GM21529 (cell line): ENCODE measurements at regions not wholly inside any gene's neighbourhood (a gene's known extent, or its start where the extent isn't known, plus 50 kb on each side); places are given as distances from the start of the nearest gene placed in this dataset.

ENCODE experiments used
- ATAC-seq: cut with Tn5 transposase; IDR thresholded peaks from one replicate; pipeline ENCODE4 v1.9.1; 2021; ENCODE audit not compliant: unreplicated experiment

DNA sequence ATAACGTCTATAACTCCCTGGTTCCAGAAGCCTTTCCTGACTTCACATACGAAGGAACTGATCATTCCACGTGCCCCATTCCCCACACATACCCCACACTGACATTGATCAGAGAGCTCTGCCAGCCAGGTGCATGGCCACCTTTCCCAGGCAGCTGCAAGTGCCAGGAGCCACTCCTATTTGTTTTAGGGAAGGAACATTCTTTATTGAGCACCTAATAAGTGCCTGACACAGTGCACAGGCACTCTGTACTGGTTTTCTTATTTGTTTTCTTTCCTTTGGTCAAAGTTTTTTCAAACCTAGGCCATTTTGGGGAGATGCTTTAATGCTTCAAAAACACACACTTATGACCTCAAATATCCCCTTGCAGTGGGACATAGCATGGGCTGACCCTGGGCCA lies 50.0 kb downstream of the PITPNM2 start:
- no peak for ATAC-seq

DNA sequence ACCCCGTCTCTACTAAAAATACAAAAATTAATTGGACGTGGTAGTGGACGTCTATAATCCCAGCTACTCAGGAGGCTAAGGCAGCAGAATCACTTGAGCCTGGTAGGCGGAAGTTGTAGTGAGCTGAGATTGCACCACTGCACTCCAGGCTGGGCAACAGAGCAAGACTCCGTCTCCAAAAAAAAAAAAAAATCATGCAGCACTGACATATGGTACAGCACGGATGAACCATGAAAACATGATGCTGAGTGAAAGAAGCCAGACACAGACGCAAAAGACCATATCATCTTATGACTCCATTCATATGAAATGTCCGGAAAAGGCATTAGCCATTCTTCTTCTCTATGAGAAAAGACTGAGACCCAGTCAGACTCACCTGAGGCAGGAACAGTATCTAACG lies 50.4 kb downstream of the PITPNM2 start:
- no peak for ATAC-seq

DNA sequence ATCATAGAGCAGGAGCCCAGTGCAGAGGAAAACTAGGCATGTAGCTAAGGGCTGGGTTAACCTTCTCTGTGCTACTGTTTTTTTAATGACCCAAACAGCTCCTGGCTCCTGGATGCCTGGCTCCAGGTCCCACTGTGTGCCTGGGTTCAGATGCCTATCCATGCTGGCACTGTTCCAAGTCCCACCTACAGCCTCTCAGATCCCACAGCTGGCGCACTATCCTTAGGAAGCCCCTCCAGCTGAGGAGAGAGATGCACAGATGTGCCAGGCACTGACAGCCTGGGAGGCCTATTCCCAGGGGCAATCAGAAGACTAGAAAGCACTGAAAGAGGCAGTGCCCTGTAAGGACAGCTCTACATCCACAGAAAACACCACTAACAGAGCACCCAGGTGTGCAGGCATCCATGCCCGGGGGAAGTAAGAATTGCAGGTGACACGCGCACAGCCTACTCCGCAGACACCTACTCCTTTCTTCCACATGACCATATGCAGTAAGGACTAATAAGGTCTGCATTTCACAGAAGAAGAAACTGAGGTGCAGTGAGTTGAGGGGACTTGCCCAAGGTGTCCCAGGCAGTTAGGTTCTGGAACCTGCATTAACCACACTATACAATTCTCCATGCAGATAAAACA lies 51.2 kb downstream of the PITPNM2 start:
- no peak for ATAC-seq

DNA sequence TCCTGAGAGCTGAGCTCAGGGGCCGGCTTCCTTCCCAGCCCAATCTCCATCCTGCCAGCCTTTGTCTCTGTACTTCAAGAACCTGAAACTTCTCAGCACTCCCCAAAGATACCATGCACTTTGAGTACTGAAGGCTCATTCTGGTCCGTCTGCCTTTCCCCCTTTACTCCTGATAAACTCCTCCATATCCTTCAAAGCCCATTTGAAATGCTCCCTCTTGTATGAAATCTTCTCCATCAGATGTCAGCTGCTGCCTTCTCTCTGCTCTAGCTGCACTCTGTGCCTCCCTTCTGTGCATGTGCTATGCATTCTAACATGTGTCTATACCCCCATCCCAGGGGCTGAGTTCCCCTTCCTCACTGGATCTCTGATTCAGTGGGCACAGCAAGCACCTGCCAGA lies 52.1 kb downstream of the PITPNM2 start:
- ATAC-seq = no peak

DNA sequence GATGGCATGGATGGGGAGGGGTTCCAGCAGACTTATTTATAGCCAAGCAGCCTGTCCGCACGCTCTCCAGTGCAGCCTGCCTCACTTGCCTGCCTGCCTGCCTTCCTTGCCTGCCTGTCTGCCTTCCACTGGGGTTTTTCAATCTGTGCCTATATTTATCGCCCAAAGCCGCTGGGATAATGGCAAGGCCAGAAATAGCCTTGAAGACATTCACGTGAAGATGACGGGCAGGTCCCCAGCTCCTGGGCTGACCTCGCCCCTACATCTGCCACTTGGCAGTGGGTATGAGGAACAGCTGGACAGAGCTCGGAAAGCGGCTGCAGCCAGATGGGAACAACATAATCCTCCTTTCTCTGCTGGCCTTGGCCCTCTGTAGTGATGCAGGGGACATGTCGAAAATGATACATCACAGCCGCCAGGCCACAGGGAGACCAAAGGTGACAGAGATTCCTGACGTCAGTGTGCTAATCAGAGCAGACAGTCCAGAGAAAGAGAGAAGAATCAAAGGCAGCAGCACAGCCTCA lies 53.3 kb downstream of the PITPNM2 start:
- no peak for ATAC-seq

DNA sequence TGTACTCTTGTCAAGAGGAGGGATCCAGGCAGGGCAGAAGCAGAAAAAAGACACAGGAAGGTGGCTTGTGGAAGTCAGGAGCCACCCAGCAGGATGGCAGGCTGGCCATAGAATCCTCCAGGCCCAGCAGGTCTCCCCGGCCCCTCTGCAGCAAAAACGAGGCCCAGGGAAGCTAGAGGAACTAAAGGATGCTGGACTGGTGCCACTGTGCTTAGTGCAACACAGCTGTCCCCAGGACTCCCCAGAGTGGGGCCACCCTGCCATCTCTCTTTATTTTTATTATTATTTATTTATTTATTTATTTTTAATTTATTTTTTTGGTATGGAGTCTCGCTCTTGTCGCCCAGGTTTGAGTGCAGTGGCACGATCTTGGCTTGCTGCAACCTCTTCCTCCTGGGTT lies 54.1 kb downstream of the PITPNM2 start:
- ATAC-seq = no peak

DNA sequence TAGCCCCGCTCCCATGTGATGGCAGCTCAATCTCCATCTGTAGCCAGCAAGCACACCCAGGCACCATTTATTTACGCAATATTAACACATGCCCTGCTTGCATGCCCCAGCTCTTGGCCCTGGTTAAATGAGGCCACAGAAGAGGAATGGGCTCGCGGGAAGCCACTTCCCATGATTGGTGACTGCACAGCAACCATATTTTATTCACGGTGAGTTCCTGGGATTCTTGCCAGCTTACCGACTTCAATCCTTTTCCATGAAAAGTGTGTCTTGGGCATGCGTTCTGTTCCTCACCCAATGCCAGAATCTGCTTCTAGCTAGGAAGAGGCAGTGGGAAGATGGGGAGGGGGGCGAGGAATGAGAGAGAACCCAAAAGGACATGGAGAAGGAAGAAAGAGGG lies 54.7 kb downstream of the PITPNM2 start:
- ATAC-seq = no peak

DNA sequence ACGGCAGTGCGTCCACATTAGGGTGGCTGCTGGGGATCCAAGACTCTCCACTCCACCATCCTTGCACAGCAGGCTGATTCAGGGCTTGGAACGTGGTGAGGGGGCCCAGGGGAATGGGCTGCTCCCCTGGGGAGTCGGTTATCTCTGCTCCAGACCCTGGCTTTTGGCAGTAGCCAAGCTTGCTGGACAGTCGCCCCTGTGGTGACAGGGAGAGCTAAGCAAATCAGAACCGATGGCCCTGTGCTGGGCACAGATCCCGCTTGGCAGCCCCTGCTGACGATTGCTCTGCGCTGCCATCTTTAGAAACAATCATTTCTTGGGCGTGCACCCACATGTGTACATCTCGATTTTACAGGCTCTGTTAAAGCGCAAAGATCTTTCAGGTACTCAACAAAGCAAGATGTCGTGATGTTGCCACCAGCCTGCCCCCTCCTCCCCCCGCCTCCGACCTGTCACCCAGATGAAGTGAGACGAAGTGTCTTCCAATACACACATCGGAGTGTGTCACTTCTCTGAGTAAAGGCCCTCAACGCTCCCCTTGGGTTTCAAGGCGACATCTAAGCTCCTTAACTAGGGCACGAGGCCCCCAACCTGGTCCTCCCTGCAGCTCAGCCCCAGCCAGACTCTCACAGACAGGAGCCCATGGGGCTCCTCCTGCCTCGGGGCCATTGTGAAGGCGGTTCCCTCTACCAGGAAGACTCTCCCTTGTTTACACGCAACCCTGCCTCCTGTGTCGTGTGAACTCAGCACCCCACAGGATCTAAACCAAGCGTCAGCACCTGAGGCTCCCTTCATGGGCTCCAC lies 55.6 kb downstream of the PITPNM2 start:
- ATAC-seq = no peak

DNA sequence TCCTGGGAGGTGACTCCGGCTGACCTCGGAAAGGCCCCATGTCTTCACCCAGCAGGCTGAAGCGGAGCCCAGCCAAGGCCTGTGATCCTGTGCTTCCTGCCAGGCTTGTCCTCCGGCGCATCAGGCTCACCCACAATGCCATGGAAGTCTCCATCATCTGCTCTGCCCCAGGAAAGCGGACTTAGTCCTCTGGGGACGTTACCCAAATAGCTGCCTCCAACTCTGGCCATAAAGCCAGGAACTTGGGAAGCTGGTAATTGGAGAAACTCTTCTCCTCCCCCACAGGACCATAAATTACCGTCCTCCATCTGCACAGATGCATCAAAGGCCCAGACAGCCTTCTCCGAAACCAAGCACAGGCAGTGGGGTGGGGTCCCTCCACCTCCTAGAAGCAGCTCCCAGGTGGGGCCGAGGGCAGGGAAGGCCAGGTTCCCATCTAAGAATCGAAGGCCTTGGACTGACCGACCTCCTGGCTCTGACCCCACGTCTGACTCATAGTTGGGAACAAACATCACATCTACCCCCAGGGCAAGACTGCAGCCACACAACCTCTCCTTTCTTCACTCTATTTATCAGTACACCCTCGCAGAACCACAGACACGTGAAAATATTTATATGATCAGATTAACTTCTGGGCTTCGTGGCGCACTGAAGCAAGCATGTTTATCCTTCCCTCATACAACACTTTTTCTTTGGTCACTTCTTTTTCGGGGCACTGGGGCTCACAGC lies 56.4 kb downstream of the PITPNM2 start:
- ATAC-seq = no peak

DNA sequence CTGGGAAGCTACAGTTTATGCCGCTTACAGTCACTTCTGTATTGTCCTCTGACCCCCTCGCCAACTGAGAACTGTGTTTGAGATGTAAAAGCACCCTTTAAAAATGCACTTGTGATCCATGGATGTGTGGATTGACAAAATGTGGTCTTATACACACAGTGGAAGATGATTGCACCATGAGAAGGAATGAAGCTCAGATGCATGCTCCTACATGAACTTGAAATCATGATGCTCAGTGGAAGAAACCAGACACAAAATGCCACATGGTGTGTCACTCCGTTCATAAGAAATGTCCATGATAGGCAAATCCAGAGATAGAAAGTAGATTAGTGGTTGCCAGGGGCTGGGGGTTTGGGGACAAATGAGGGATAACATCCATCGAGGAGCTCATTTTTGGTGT lies 58.0 kb downstream of the PITPNM2 start:
- no peak for ATAC-seq

DNA sequence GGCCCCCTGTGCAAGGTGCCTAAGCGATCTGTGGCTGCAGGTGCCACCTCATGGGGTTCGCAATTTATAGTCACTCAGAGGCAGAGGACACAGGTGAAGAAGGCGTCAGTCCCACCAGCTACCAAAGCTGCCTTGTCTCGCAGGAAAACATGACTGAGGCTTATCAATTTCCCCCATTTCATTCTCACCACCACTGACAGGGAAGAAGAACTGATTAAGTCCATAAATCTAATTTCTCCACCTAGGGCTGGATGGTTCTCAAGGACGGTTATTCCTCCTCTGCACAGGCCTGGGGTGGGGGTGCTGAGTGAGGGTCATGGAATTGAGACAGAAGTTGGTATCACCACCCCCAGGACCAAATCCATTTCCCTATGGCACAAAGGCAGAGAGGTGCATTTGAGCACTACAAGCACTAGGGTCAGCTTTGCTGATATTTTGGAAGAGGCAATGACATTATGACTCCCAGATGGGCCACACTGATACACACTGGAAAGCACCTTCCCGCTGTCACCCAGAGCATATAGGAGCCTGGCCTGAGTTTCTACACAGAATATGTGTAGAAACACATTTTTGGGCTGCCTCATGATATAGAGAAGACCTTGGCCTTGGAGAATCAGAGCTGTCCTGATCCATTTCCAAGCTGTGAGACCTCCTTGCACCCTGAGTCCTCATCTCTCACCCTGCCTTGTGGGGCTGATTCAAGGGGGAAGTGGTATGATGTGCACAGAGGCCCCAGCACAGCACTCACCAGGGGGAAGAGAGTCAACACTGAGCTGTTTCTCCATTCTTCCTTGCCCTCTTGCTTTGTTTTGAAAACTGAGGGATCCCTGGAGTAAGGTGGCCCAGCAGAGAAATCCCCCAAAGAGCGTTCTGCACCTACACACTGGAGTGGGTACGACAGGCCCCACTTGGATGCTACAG lies 59.4 kb downstream of the PITPNM2 start:
- ATAC-seq = no peak

DNA sequence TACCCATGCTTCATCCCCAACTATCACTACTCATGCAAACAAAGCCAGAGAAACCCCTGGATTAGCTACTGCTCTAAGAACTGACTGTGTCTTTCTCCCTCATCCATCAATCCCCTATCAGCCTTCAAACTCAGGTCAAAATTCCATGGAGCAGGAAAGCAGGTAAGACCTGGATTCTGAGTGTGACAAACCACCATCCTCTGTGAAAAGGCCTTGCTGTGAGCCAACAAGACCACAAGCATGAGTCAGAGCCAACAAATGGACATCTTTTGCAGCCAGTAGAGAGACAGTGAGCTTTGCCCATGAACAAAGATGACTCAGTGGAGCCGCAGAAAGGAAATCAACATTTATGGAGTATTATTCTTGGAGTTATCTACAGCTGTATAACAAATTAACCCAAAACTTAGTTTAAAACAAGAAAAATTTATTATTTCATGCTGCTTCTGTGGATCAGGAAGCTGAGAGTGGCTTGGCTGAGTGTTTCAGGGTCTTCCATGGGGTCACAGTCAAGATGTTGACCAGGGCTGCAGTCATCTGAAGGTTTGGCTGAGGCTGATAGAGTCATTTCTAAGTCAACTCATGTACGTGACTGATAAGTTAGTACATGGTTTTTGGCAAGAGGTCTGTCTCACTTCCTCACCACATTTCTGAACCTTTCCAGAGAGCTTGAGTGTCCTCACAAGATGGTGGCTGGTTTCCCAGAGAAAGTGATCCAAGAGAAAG lies 61.1 kb downstream of the PITPNM2 start:
- ATAC-seq = no peak

DNA sequence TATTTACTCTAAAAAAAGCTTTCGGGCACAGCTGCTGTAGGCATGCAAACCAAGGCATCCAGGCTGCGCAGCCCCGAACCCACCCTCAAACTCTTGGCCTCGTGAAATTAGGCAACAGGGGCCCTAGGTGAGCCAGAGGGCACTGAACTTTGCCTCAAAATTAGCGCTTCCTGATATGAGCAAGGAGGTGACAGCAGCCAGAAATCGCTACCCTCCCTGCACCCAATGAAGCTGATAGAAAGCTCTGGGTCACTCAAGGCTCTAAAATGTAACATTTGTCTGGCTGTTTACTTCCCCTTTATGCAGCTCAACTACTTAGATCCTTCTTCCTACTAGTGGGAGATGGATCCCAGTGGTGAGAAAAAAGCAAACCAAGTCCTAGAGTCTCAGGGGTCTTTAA lies 61.8 kb downstream of the PITPNM2 start:
- no peak for ATAC-seq

DNA sequence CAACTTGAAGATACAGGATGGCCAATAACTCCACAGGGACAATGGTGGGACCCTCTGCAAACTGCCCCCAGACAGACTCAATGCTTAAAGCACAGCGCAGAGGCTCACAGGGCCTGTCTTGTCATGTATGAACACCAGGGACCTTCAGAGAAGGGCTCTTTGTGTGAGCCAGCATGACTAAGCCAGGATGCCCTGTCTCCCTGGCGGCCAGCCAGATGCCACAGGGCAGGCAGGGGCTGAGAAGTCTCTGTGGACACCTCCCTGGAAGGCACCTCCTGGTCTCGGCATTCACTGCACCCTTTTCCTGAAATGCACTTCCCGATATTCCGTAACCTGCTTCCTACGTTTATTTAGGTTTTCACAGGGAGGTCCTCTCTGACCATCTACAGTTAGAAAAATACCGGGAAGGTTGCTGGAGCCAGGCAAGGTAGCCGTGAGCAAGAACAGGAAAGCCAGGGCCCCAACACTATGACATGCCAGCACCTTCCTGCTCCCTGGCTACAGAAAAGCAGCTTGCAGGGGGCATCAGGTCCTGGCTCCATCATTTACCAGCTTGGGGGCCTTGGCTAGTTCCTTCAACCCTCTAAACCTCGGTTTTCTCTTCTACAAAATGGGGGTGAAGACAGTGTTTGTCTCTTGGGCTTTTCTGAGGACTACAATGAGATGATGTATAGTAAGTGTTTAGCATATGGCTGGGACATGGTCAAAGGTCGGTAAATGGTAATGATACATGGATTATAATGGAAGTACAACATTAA lies 65.0 kb downstream of the PITPNM2 start:
- no peak for ATAC-seq

DNA sequence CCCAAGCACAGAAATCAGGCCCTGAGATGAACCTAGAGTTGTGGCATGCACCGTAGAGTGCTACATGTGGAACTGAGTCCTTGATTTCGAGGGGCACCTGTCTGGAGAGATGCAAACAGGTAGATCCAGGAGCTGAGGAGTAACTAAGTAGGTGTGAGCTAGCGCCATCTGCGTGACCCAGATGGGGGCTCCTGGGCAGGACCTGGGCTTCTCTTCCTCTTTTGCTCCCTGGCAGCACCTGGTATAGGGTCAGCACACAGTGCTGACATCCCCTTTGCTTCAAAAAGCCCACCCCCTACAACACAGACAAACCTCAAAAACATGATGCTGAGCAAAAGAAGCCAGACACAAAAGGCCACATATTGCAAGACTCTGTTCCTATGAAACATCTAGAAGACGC lies 65.8 kb downstream of the PITPNM2 start:
- no peak for ATAC-seq

DNA sequence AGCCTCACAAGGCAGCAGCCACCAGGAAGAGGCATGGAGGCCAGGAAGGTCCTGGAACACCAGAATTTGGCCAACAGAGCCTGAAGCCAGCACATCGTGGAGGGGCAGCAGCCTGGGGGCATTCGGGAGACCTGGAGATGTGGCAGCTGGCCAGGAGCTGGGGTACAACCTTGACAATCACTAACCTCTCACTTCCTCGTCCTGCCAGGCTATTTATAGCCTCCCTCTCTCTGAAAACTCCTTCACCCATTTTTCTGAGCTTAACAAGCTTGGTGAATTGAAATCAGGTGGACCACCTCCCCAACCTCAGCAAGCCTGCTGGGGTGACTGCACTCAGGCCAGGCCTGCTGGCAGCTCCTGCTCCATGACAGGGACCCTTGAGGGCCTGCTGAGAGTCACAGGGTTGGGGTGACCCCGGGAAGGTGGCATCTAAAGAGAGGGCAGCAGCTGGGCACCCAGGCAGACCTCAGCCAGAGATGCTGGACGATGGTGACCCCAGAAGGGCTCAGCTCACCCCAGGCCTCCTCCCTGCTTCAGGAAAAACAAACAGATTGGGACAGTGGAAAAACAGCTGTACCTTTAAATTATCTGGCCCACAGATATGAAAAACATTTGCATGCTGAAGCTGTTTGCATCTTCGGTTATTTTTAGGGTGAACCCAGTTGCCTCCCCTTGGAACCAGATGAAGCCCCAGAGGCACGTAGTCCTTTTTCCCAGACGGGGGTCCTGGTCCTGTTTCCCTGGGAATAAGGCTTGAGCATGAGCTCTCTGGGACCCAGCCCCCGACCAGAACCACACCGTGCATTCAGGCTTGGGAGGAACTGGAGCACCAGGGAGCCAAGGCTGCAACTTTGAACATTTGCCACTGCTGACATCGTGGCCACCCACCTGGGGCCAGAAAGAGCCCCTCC lies 67.0 kb downstream of the PITPNM2 start:
- no peak for ATAC-seq

DNA sequence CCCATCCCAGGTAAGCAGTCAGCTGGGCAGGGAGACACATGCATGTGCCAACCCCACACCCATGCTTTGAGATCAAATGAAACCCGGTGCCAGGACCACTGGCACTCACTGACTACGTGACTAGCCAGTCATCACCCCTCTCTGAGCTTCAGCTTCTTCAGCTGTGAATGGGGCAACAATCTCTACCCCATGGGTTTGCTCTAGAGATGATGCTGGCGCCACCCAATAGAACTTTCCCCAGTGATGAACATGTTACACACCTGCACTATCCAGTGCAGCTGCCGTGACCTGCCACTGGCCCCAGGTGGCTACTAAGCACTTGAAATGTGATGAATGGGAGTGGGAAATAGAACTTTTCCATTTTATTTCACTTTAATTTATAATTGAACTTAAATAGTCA lies 70.3 kb downstream of the PITPNM2 start:
- no peak for ATAC-seq

DNA sequence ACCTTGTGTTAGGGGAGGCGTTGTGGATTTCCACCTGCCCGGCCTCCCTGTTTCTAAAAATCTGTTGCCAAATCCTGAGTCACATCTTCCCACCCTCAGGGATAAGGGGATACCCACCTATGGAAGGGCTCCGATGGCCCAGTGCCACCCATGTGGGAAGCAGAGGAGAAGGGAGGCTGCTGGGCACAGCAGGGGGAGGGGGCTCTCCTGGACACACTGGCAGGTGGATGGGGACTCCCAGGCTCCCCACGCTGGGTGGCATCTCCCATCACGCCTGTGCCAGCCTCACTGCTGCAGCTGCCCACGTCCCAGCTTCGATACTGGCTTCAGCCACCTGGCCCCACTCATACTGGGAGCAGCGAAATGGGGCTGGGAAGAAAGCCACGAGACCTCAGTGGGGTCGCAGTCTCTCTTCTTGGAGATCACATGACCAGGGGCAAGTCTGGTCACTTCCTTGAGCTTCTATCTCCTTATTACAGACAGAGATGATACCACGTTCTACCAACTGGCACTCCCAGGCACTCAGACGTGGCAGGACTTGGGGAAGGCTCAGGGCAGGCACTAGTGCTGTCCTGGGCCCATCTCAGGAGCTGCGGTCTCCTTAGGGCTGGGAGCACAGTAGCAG lies 72.2 kb downstream of the PITPNM2 start:
- ATAC-seq = no peak
